Esophagus muscularis mucosa (tissue), 3 donors: ENCODE measurements at regions not wholly inside any gene's neighbourhood (a gene's known extent, or its start where the extent isn't known, plus 50 kb on each side); places are given as distances from the start of the nearest gene placed in this dataset.

Experiments used
- POLR2A ChIP-seq: fragments of 450-650 bp; IDR thresholded peaks from one replicate; pipeline ENCODE4 v1.6.1; 2017; ENCODE audit warnings: antibody characterized with exemption, moderate library complexity, mild to moderate bottlenecking, low read depth
- POLR2AphosphoS5 ChIP-seq, 2 donors: sonication (generic); formaldehyde crosslinking; IDR thresholded peaks; one replicate each; pipeline ENCODE4 v1.6.1; 2017; ENCODE audit warnings: antibody characterized with exemption in 2 of 2
- TF ChIP-seq, protein P1 (sequence below), 3 experiments: fragments of 200-600 bp in 2 of 3; fragments of 450-650 bp in 1 of 3; sonication (generic) in 2 of 3; IDR thresholded peaks; one replicate each; pipeline ENCODE4 v1.5.1; 2017 to 2019; ENCODE audit warnings: antibody characterized with exemption in 3 of 3, mild to moderate bottlenecking in 2 of 3, moderate library complexity in 1 of 3

DNA sequence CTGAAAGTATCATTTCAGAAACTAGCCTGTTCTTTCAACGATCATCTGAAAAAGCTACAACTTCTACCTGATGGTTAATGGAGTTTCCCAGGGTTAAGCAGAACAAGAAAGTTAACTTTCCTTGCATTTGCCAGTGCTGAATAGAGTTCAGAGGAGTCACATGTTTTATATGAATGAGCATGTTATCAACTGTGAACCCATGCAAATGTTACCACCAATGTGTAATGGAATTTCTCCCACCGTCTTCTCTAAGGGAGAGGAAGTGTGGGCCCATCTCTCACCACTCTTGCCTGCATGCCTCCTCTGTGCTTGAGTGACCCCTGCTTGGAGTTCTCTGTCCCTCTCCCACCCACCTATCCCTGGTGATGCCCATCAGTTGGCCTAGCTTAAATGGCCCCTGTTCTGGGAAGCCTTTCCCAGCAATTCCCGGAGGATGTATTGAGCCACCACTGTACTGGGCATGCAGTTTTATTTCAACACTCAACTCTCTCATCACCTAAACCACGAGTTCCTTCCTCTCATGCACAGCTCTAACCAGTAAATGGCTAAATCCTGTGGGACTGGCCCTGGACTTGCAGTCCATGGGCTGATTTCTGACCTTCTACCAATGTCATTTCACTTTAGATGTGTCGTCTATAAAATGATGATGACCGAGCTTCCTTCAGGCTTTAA lies 159.8 kb downstream of the RPAP3 start:
- no peak for TF ChIP-seq POLR2AphosphoS5 (IDR thresholded peaks at IDR 0.05)
- TF ChIP-seq, protein P1, sequence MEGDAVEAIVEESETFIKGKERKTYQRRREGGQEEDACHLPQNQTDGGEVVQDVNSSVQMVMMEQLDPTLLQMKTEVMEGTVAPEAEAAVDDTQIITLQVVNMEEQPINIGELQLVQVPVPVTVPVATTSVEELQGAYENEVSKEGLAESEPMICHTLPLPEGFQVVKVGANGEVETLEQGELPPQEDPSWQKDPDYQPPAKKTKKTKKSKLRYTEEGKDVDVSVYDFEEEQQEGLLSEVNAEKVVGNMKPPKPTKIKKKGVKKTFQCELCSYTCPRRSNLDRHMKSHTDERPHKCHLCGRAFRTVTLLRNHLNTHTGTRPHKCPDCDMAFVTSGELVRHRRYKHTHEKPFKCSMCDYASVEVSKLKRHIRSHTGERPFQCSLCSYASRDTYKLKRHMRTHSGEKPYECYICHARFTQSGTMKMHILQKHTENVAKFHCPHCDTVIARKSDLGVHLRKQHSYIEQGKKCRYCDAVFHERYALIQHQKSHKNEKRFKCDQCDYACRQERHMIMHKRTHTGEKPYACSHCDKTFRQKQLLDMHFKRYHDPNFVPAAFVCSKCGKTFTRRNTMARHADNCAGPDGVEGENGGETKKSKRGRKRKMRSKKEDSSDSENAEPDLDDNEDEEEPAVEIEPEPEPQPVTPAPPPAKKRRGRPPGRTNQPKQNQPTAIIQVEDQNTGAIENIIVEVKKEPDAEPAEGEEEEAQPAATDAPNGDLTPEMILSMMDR (IDR thresholded peaks at IDR 0.05): no peak
- TF ChIP-seq POLR2A: no peak
